A549 (cell line): ENCODE measurements at regions not wholly inside any gene's neighbourhood (a gene's known extent, or its start where the extent isn't known, plus 50 kb on each side); places are given as distances from the start of the nearest gene placed in this dataset.

Experiments
- ATOH8 ChIP-seq: fragments of 250-450 bp; sonication (Bioruptor Pico); IDR thresholded peaks from 2 replicates; pipeline ENCODE4 v1.5.0; 2020; ENCODE audit warnings: low read depth, mild to moderate bottlenecking, moderate library complexity
- CEBPB ChIP-seq, 2 experiments: fragments of >200 bp in 1 of 2; sonication (Bioruptor Twin) in 1 of 2; formaldehyde crosslinking in 1 of 2; IDR thresholded peaks; 2 replicates each; pipeline ENCODE4 v1.6.1; 2012 to 2016
- CHD4 ChIP-seq: fragments of 200-600 bp; sonication (generic); IDR thresholded peaks from 2 replicates; pipeline ENCODE4 v1.6.1; 2016; ENCODE audit warnings: antibody characterized with exemption, mild to moderate bottlenecking, borderline replicate concordance
- CTCF ChIP-seq: fragments of >200 bp; sonication (Bioruptor Twin); formaldehyde crosslinking; IDR thresholded peaks from 3 replicates; pipeline ENCODE4 v1.5.1; 2016
- EP300 ChIP-seq, 2 experiments: fragments of >200 bp; sonication (Bioruptor Twin); formaldehyde crosslinking; IDR thresholded peaks; 2 replicates in 1 of 2; 3 replicates in 1 of 2; pipeline ENCODE4 v1.6.1; 2016 to 2017
- HDAC2 ChIP-seq: fragments of 200-600 bp; sonication (generic); IDR thresholded peaks from 2 replicates; pipeline ENCODE4 v1.6.1; 2016
- HOXA7 ChIP-seq: fragments of 250-450 bp; sonication (Bioruptor Pico); IDR thresholded peaks from 2 replicates; pipeline ENCODE4 v1.5.0; 2020; ENCODE audit warnings: mild to moderate bottlenecking, moderate library complexity
- RAD21 ChIP-seq, 2 experiments: fragments of >200 bp in 1 of 2; sonication (Bioruptor Twin) in 1 of 2; formaldehyde crosslinking in 1 of 2; IDR thresholded peaks in 1 of 2; conservative IDR thresholded peaks in 1 of 2; 2 replicates in 1 of 2; 3 replicates in 1 of 2; pipeline ENCODE4 v1.6.1; 2012 to 2018; ENCODE audit warnings: inconsistent platforms in 1 of 2
- USF2 ChIP-seq: fragments of 450-650 bp; IDR thresholded peaks from 2 replicates; pipeline ENCODE4 v1.6.1; 2014; ENCODE audit warnings: antibody characterized with exemption

- TF ChIP-seq CTCF, result no peak
- TF ChIP-seq ATOH8 (CRISPR knock-in tag), result no peak
- no peak for TF ChIP-seq CEBPB (IDR thresholded peaks at IDR 0.05)
- no peak for TF ChIP-seq RAD21 (conservative IDR thresholded peaks at IDR 0.05 in 1 of 2, IDR thresholded peaks at IDR 0.05 in 1 of 2)
- TF ChIP-seq HOXA7, result no peak
- no peak for TF ChIP-seq EP300 (IDR thresholded peaks at IDR 0.05)
- no peak for TF ChIP-seq CHD4
- TF ChIP-seq HDAC2, result no peak
- no peak for TF ChIP-seq USF2
These were observed 173.0 kb upstream of the TLE3 start for GRCh38 chr15:70270752-70271111.
